NCI-H1105 (cell line): ENCODE measurements at regions not wholly inside any gene's neighbourhood (a gene's known extent, or its start where the extent isn't known, plus 50 kb on each side); places are given as distances from the start of the nearest gene placed in this dataset.
"Not testable (repeated sequence)": the region's sequence is repeated elsewhere in the genome, so short reads cannot be mapped to it uniquely, and the experiment has no call there.

Experiments used
- DNase-seq: peaks from one replicate; lab custom pipeline; 2025; lab: John Stamatoyannopoulos, UW

GRCh38 chr4:3633277-3633676 lies 101.1 kb upstream of the LRPAP1 start:
- not testable (repeated sequence) for DNase-seq

DNA sequence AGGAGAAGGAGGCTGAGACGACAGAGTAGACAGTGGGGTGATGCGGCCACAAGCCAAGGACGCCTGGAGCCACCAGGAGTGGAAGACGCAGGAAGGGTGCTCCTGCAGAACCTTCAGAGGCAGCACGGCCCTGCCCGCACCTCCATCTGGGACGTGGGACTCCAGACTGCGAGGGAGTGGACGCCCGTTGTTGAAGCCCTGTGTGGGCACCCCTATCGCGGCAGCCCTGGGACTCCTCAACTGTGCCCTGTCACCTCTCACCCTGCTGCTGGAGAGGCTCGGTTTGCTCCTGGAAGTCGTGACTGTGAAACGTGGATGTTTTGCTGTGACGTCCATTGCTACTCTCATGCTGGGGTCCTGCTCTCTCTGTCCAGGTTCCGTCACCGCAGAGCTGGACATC lies 100.6 kb upstream of the LRPAP1 start:
- not testable (repeated sequence) for DNase-seq

GRCh38 chr4:3631544-3632266 lies 99.5 kb upstream of the LRPAP1 start:
- not testable (repeated sequence) for DNase-seq

GRCh38 chr4:3630598-3631543 lies 98.6 kb upstream of the LRPAP1 start:
- no peak for DNase-seq

GRCh38 chr4:3630136-3630597 lies 97.9 kb upstream of the LRPAP1 start:
- no peak for DNase-seq

DNA sequence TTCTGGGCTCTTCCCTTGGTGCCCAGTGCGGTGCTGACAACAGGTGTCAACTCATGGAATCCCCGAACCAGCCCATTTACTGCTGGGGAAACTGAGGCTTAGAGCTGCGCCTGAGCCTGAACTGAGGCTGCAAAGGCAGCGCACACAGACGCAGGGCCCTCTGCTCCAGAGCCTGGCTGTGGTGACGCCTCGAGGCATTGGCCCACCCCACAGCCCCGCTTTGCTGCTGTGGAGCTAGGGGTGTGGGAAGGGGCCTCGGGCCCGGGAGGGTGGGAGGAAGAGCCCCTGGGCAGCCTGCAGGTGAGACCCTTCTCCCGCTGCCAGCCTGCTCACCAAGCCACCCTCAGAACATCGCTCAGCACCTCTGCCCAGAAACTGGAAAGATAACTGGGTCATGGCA lies 97.4 kb upstream of the LRPAP1 start:
- no peak for DNase-seq

- not testable (repeated sequence) for DNase-seq
Observed at GRCh38 chr4:3629176-3629575, 97.0 kb upstream of the LRPAP1 start.

DNA sequence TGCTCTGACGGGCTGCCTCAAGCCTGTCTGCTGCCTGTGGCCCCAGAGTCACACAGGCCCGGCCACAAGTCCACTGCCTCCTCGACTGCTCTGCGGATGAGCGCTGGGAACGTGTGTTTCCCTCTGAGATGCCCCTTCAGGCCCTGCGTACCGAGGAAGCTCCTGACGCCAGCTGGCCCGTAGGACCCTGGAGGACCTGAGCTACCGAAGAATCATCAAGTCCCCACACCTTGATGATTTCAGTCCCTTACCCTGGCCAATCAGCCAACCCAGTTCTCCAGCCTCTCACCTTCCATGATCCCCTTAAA lies 96.6 kb upstream of the LRPAP1 start:
- no peak for DNase-seq

DNA sequence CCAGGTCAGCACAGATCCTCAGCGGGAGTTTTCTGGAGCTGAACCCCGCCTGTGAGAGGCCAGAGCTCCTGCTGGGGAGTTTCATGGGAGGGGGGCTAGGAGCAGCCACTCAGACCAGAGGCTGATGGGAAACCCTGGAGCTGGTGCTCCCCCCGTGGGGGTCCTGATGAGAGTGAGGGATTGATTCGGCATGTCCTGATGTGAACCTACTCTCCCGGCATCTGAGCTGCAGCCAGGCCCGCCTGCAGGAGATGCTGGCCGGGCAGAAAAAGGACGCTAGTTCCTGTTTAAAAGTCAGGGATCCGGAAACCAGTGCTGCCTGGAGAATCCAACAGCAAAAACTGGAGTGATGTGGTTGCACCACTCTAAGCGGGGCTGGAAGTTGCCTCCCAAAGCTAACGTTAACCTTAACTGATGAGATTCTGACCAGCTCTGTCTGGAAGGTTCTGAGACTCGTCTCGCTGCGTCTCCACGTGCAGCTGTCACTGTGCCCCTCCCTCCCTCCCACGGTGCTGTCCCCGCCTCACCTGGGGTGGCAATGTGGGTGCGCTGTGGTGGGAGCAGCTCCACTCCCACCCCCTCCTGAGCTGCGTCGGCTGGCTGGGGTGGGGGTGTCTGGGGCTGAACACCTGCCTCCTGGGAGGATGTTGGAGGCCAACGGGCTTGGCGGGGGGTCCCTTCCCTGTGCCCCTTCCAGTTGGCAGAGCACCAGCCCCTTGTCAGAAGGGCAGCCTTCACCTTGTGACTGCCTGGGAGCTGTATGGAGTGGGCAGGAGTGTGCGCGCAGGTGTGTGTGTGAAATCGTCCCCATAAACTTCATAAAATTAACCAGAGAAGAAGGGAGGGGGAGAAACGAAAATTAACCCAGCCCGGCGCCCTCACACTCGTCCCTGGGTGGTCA lies 96.0 kb upstream of the LRPAP1 start:
- DNase-seq: not testable (repeated sequence)

- not testable (repeated sequence) for DNase-seq
Observed at GRCh38 chr4:3627456-3627855, 95.2 kb upstream of the LRPAP1 start.

DNA sequence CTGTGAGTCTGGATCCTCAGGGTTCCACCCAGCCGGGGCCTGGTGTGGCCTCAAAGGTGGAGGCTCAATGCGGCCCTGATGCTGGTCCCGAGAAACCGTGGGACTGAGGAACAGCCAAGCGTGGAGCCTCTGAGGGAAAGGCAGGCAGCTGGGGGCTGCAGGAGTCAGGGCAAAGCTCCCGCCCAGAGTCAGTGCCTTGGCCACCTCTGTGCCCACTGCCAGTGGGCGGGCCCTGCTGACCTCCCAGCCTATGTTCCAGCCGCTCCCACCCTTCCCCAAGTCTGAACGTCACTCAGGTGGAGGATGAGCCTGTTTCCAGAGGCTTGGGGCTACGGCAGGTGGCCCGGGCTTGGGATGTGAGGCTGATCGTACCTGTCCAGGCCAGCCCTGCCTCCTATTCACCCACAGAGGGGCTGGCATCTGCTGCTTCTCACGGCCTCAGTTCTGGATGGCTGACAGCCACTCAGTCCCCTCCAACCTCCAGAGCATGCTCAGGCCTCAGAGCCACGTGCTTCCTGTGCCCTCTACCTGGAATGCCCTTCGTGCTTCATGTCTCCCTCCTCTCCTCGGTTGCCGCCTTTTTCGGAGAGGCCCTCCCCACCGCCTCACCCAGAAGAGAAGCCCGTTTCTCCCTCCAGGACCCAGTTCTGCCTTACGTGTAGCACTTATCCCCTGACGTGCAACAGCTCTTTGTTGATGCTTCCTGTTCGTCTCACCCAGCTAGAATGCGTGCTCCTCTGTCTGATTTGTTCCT lies 94.1 kb upstream of the LRPAP1 start:
- DNase-seq: not testable (repeated sequence)

DNA sequence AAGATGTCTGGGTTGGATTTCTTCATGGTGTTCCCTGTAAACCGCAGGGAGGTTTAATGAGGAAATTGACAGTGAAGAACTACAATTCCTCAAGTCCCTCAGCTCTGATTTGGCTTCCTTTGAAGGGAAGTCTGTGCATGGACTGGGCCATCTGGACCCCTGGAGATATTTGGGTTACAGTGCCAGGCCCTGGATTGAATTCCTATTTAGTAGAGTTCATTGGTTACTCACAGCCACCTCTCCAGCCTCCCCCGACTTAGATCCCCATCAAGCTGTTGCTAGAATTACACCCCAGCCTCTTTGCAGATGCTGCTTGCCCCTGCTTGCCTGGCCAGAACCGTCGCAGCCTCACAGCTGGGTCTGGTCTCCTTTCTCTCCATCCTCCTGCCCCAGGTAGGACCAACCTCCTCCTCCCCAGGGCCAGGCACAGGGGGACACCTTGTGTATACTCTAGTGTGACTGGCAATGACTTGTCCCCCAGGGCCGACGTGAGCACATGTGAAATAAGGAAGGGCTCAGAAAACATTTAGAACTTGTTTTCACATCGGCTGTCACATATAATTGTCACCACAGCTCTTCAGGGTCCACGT lies 93.2 kb upstream of the LRPAP1 start:
- DNase-seq: not testable (repeated sequence)

DNA sequence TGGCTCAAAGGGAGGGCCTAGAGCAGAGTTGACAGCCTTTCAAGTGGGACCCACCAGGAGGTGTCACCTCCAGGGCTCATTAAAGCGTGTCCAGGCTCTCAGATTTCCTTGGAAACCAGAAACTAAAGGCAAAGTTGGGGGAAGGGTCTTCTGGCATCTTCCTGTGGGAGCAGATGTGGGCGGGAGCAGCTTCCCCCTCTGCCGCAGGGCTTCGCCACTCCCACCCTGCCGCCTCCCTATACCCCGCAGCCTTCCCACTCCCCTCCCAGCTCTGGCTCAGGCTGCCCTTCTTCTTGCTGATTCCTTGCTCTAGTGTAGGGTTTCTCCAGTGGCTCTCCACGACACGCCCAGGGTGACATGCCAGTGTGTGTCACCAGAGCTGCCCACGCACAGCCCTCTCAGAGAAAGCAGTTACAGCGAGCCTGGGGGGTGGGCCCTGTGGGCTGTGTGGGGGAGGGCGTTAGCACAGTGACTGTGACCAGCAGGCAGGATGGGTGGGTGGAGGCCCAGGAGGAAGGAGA lies 91.6 kb upstream of the LRPAP1 start:
- not testable (repeated sequence) for DNase-seq

- DNase-seq: no peak
Observed at GRCh38 chr4:3623106-3623505, 90.9 kb upstream of the LRPAP1 start.

DNA sequence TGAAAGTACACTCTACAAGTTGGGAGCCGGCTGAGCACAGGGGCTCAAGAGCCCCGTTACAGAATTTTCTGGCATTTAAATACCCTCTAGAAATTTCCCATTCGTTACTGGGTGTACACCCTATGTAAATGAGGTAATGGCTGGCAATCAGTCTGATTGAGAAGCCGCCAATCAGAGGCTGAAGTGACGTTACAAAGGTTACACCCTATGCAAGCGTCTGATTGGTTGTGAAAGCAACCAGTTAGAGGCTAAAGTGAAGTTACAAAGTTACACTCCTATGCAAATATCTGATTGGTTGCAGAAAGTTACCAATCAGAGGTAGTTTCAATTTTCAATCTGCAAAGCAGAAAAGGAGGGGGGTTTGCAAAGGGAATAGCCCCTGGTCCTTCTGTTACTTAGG lies 88.1 kb upstream of the LRPAP1 start:
- DNase-seq: not testable (repeated sequence)

- DNase-seq: not testable (repeated sequence)
Observed at GRCh38 chr4:3619698-3620097, 87.5 kb upstream of the LRPAP1 start.

GRCh38 chr4:3618341-3618740 lies 86.1 kb upstream of the LRPAP1 start:
- not testable (repeated sequence) for DNase-seq

DNA sequence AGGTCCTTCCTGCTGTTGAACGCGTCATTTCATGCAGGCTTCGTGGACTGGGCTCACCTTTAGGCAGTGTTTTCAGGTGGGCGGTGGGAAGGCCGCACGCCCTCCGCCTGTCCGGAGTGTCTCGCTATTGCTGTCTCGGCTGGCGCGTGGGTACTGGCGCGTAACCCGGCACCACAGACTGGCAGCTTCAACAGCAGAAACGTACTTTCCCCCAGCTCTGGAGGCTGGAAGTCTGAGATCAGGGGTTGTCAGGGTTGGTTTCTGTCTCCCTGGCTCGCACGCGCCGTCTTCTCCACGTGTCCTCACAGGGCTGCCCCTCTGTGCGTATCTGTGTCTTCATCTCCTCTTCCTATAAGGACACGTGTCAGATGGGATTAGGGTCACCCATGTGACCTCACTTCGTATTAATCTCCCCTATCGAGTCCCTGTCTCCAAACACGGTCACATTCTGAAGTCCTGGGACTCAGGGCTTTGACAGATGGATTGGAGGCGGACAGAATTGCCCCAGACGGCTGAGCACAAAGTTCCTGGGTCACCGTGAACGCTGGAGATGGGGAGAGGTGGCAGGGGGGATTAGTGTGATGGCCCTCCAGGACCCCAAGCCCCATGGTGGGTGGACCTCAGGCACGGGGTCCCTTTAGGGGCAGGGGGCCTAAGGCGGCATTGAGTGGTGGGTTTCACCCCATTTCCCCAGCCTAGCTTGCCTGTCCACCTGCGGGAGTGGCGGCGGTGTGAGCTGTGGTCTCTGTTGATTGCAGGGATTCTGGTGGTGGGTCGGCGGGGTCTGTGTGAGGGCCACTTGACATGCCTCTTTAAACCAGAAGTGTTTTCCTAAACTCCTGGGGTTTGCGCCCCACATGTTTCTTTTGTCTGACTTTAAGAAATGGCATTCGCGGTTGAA lies 83.4 kb upstream of the LRPAP1 start:
- DNase-seq: no peak

DNA sequence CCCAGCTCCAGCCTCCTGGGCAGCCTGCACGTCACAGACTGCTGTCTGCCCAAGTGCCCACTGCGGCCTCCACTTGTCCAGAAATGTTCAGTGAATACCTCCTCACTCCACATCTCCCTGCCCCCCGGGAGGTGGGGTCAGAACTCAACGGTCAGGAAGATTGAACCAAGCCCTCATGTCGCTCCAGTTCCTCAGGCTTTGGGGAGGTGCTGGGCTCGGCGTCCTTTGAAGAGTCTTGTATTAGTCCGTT lies 82.4 kb upstream of the LRPAP1 start:
- no peak for DNase-seq
